GM06990 (cell line): ENCODE measurements at regions not wholly inside any gene's neighbourhood (a gene's known extent, or its start where the extent isn't known, plus 50 kb on each side); places are given as distances from the start of the nearest gene placed in this dataset.
"Not testable (repeated sequence)": the region's sequence is repeated elsewhere in the genome, so short reads cannot be mapped to it uniquely, and the experiment has no call there.

Experiments
- DNase-seq: peaks from one replicate; pipeline ENCODE4 v3.0.0-alpha.2; 2011; ENCODE audit not compliant: insufficient read length; ENCODE audit errors: extremely low read depth
- H3K27me3 ChIP-seq: replicated peaks from 2 replicates; pipeline ENCODE4 v1.6.0; 2011; ENCODE audit warnings: low read length; ENCODE audit not compliant: control insufficient read depth, insufficient read depth
- H3K36me3 ChIP-seq: 2 replicates; pipeline ENCODE4 v1.5.1; 2011; ENCODE audit warnings: low read length; ENCODE audit not compliant: control insufficient read depth, insufficient read depth
- H3K4me3 ChIP-seq: replicated peaks from 2 replicates; pipeline ENCODE4 v1.5.1; 2011; ENCODE audit warnings: low read depth, mild to moderate bottlenecking, control low read depth, low read length
- TF ChIP-seq, protein P1 (sequence below): IDR thresholded peaks from 2 replicates; pipeline ENCODE4 v1.5.1; 2011; ENCODE audit warnings: low read length, control low read depth, mild to moderate bottlenecking, inconsistent platforms; ENCODE audit not compliant: insufficient read depth, poor library complexity, severe bottlenecking

DNA sequence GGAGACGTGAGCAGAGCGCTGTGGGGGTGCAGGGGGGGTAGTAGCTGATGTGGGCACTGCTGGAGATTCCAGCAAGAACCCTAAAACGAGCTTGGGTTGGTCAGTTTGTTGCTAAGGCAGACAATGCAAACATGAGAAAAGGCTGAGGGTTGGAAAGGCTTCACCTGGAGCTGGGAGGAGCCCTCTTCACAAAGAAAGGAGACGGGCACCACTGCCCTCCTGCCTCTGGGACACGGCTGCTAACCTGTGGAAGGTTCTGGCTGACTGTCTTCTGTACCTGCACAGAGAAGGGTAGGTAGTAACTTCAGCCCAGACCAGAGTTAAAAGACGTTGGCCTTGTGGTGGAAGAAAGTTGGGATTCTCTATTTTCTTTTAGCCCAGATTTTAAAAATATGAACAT is 108.7 kb downstream of the SUCLA2 start:
- DNase-seq: no peak
- TF ChIP-seq, protein P1, sequence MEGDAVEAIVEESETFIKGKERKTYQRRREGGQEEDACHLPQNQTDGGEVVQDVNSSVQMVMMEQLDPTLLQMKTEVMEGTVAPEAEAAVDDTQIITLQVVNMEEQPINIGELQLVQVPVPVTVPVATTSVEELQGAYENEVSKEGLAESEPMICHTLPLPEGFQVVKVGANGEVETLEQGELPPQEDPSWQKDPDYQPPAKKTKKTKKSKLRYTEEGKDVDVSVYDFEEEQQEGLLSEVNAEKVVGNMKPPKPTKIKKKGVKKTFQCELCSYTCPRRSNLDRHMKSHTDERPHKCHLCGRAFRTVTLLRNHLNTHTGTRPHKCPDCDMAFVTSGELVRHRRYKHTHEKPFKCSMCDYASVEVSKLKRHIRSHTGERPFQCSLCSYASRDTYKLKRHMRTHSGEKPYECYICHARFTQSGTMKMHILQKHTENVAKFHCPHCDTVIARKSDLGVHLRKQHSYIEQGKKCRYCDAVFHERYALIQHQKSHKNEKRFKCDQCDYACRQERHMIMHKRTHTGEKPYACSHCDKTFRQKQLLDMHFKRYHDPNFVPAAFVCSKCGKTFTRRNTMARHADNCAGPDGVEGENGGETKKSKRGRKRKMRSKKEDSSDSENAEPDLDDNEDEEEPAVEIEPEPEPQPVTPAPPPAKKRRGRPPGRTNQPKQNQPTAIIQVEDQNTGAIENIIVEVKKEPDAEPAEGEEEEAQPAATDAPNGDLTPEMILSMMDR: no peak
- H3K4me3 ChIP-seq: no peak overlapping the region
- no peaks in the 10 kb centered on the region for H3K27me3 ChIP-seq
- H3K36me3 ChIP-seq: no peaks in the 10 kb centered on the region

DNA sequence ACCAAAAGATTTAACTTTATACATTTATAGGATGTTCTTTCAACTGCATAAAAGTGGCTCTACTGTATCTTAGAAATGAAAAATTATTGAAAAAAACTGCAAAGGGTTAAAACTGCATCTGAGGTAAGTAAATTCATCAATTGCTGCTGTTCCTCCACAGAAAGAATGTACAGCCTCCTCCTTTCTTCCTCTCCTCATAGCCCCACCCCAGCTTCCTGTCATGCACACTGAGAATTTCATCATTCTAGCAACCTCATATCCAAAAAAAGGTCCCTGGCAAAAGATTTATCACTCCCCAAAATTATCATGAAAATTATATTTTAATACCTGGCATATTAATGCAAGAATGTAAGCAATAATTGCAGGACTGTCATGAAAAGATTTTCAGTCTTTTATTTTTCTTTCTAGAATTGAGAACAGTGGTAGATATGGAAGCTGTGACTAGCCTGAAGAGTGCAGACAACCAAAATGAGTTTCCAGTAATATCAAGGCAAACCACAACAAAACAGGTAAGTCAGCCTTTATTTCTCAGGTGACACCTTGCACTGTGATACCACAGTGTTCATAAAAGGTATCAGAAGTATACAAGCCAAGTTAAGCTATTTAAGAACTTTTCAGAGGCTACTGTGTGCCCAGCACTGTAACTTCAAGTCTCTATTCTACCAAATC is 110.8 kb downstream of the SUCLA2 start:
- TF ChIP-seq, protein P1: no peak
- Histone ChIP-seq H3K27me3 (no peaks in the 10 kb centered on the region), H3K36me3 (no peaks in the 10 kb centered on the region), H3K4me3 (no peak overlapping the region)
- DNase-seq: no peak

DNA sequence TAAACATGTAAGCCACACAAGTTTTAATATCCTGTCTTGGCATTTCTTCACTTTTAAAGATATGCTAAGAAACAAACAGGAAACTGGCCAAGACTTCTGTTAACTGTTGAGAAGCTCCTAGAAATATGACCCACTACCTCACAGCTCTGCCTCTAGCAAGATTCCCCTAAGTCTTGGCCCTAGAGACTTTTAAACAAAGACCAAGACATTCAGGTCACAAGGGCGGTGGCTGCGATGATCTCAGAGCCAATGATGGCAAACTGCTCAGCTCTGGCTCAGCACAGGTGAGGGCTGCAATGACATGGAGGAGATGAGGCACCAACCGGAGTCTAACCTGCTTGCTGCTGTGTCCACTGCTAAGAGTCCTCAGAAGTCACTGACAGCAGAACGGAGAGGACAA is 114.8 kb downstream of the SUCLA2 start:
- no peak overlapping the region for H3K4me3 ChIP-seq

DNA sequence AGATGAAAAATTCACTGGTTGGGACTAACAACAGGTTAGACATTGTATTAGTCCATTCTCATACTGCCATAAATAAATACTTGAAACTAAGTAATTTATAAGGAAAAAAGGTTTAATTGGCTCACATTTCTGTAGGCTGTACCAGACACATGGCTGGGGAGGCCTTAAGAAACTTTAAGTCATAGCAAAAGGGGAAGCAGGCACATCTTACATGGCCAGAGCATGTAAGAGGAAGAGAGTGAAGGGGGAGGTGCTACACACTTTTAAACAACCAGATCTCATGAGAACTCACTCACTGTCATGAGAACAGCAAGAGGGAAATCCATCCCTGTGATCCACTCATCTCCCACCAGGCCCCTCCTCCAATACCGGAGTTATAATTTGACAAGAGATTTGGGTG is 125.9 kb downstream of the SUCLA2 start:
- no peaks in the 10 kb centered on the region; the same call in 1 of the 2 replicates for H3K27me3 ChIP-seq
- H3K4me3 ChIP-seq: no peak overlapping the region
- no peak for DNase-seq
- TF ChIP-seq, protein P1: no peak
- no peaks in the 10 kb centered on the region for H3K36me3 ChIP-seq

More for the DNA sequence above, 114.8 kb downstream of the SUCLA2 start:
- no peaks in the 10 kb centered on the region for H3K27me3 ChIP-seq
- DNase-seq: no peak
- TF ChIP-seq, protein P1: no peak
- H3K36me3 ChIP-seq: no peaks in the 10 kb centered on the region

DNA sequence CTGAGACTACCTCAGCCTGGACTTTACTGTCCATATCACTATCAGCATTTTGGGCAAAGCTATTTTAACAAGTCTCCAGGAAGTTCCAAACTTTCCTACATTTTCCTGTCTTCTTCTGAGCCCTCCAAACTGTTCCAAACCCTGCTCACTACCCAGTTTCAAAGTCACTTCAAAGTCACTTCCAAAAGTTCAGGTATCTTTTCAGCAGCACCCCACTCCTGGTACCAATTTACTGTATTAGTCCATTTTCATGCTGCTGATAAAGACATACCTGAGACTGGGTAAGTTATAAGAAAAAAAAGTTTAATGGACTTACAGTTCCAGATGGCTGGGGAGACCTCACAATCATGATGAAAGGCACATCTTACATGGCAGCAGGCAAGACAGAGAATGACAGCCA is 127.1 kb downstream of the SUCLA2 start:
- DNase-seq, H3K27me3 ChIP-seq, H3K4me3 ChIP-seq, H3K36me3 ChIP-seq: not testable (repeated sequence)

DNA sequence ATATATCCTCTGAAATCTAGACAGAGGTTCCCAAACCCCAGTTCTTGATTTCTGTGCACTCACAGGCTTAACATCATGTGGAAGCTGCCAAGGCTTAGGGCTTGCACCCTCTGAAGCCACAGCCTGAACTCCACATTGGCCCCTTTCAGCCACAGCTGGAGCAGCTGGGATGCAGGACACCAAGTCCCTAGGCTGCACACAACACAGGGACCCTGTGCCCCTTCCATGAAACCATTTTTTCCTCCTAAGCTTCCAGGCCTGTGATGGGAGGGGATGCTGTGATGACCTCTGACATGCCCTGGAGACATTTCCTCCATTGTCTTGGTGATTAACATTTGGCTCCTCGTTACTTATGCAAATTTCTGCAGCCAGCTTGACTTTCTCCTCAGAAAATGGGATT is 127.8 kb downstream of the SUCLA2 start:
- not testable (repeated sequence) for H3K4me3 ChIP-seq, H3K36me3 ChIP-seq, DNase-seq, H3K27me3 ChIP-seq

DNA sequence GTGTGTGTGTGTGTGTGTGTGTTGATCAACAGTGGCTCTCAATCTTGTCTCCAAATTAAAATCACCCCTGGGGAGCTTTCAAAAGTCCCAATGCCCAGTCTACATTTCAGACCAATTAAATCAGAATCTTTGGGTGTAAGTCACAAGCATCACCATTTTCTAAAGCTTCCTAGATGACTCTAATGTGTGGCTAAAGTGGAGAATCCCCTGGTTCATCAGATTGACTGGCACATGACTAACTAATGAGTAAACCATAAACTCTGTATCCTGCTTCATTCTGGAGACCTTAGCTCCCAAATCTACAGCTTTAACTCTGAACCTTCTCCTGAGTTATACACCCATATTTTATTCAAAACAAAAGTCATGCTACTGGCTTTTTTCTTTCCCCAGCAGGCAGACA is 131.3 kb downstream of the SUCLA2 start:
- H3K27me3 ChIP-seq: no peaks in the 10 kb centered on the region
- no peak for DNase-seq
- TF ChIP-seq, protein P1: no peak

More for the DNA sequence above, 131.3 kb downstream of the SUCLA2 start:
- no peak overlapping the region for H3K4me3 ChIP-seq
- H3K36me3 ChIP-seq: no peaks in the 10 kb centered on the region
